CD8-positive, alpha-beta memory T cell (primary cell): ENCODE measurements at regions not wholly inside any gene's neighbourhood (a gene's known extent, or its start where the extent isn't known, plus 50 kb on each side); places are given as distances from the start of the nearest gene placed in this dataset.

Experiments
- CTCF ChIA-PET: fragments of 350-600 bp; sonication (Branson Sonifier 250); formaldehyde crosslinking; loops from one replicate; lab custom pipeline; 2021; ENCODE audit warnings: antibody characterized with exemption; lab: Charles Lee
- POLR2A ChIA-PET: fragments of 350-600 bp; sonication (Branson Sonifier 250); formaldehyde crosslinking; loops from one replicate; lab custom pipeline; 2021; ENCODE audit warnings: antibody characterized with exemption; lab: Charles Lee
- DNase-seq, 5 donors: peaks; one replicate each; pipeline versions ENCODE4 v3.0.0 to v3.0.0-alpha.2; 2020 to 2022; ENCODE audit warnings: mixed read lengths in 1 of 5
- H3K27ac ChIP-seq: one replicate; pipeline ENCODE4 v1.7.0; 2013; ENCODE audit warnings: low read depth, mild to moderate bottlenecking, low read length, moderate library complexity
- H3K27me3 ChIP-seq: 2 replicates; pipeline ENCODE4 v1.7.0; 2013; ENCODE audit warnings: low read length, mild to moderate bottlenecking; ENCODE audit not compliant: insufficient read depth, poor library complexity, severe bottlenecking
- H3K36me3 ChIP-seq: 2 replicates; pipeline ENCODE4 v1.7.0; 2013; ENCODE audit warnings: mild to moderate bottlenecking, low read length, moderate library complexity; ENCODE audit not compliant: insufficient read depth
- H3K4me1 ChIP-seq: 2 replicates; pipeline ENCODE4 v1.7.0; 2013; ENCODE audit warnings: mild to moderate bottlenecking, low read length, moderate library complexity; ENCODE audit not compliant: insufficient read depth
- H3K4me3 ChIP-seq: 2 replicates; pipeline ENCODE4 v1.7.0; 2013; ENCODE audit warnings: mild to moderate bottlenecking, low read length
- H3K9me3 ChIP-seq: 2 replicates; pipeline ENCODE4 v1.7.0; 2013; ENCODE audit warnings: mild to moderate bottlenecking, low read length
- H3K27ac Mint-ChIP-seq, 8 donors: one replicate each; pipeline ENCODE4 v1.8.0; 2020 to 2021; ENCODE audit warnings: mixed read lengths in 8 of 8, mild to moderate bottlenecking in 6 of 8, inconsistent platforms in 3 of 8, moderate library complexity in 3 of 8
- H3K27me3 Mint-ChIP-seq, 2 donors: one replicate each; pipeline ENCODE4 v1.8.0; 2020 to 2021; ENCODE audit warnings: mixed read lengths in 2 of 2, mild to moderate bottlenecking in 1 of 2, moderate library complexity in 1 of 2
- H3K36me3 Mint-ChIP-seq, 3 donors: one replicate each; pipeline ENCODE4 v1.8.0; 2020 to 2021; ENCODE audit warnings: mixed read lengths in 3 of 3, inconsistent platforms in 1 of 3, mild to moderate bottlenecking in 1 of 3
- H3K4me1 Mint-ChIP-seq, 3 donors: one replicate each; pipeline ENCODE4 v1.8.0; 2020 to 2021; ENCODE audit warnings: mixed read lengths in 3 of 3, inconsistent platforms in 1 of 3, mild to moderate bottlenecking in 1 of 3
- H3K4me3 Mint-ChIP-seq, 7 donors: one replicate each; pipeline ENCODE4 v1.8.0; 2020 to 2021; ENCODE audit warnings: mixed read lengths in 7 of 7, mild to moderate bottlenecking in 6 of 7, moderate library complexity in 4 of 7, inconsistent platforms in 2 of 7
- H3K9me3 Mint-ChIP-seq, 5 donors: one replicate each; pipeline ENCODE4 v1.8.0; 2020 to 2022; ENCODE audit warnings: mixed read lengths in 5 of 5, mild to moderate bottlenecking in 3 of 5, moderate library complexity in 2 of 5, inconsistent platforms in 1 of 5

- Mint-ChIP-seq H3K9me3 (peaks cover 0 to 5% (median 0%) of the 10 kb centered on the region in 5 donors), H3K36me3 (no peaks in the 10 kb centered on the region), H3K27ac (no peak overlapping the region), H3K27me3 (peaks cover 0 to 2% of the 10 kb centered on the region in 2 donors), H3K4me1 (peaks cover 0 to 13% (median 0%) of the 10 kb centered on the region in 3 donors), H3K4me3 (no peak overlapping the region)
- DNase-seq, result no peak
- Histone ChIP-seq H3K4me1 (no peaks in the 10 kb centered on the region), H3K36me3 (no peaks in the 10 kb centered on the region), H3K27me3 (no peaks in the 10 kb centered on the region), H3K4me3 (no peak overlapping the region), H3K27ac (no peak overlapping the region), H3K9me3 (no peaks in the 10 kb centered on the region)
- ChIA-PET POLR2A (no interaction called here), CTCF (no interaction called here)
Observed at GRCh38 chr5:136513430-136513829, 148.1 kb upstream of the TRPC7 start.

GRCh38 chr5:136511046-136511445 lies 145.7 kb upstream of the TRPC7 start:
- no peak overlapping the region for H3K4me3 Mint-ChIP-seq
- Histone ChIP-seq H3K27me3 (no peaks in the 10 kb centered on the region), H3K4me3 (no peak overlapping the region), H3K36me3 (no peaks in the 10 kb centered on the region), H3K9me3 (no peaks in the 10 kb centered on the region), H3K4me1 (no peaks in the 10 kb centered on the region), H3K27ac (no peak overlapping the region)
- POLR2A ChIA-PET, result no interaction called here
- CTCF ChIA-PET, result interaction anchor here (1.3 kb wide), 1 partner anchor 17 kb away, joined by 3 read pairs; no protein-coding TSS in a partner anchor
- peaks cover 0 to 2% (median 0%) of the 10 kb centered on the region in 5 donors for H3K9me3 Mint-ChIP-seq
- H3K4me1 Mint-ChIP-seq, result no peaks in the 10 kb centered on the region
- H3K27ac Mint-ChIP-seq, result no peak overlapping the region
- no peak for DNase-seq
- H3K36me3 Mint-ChIP-seq, result no peaks in the 10 kb centered on the region
- H3K27me3 Mint-ChIP-seq, result no peaks in the 10 kb centered on the region

GRCh38 chr5:136510481-136510880 lies 145.1 kb upstream of the TRPC7 start:
- H3K27me3 Mint-ChIP-seq, result no peaks in the 10 kb centered on the region
- H3K4me1 ChIP-seq, result no peaks in the 10 kb centered on the region
- peaks cover 0 to 2% (median 0%) of the 10 kb centered on the region in 5 donors for H3K9me3 Mint-ChIP-seq
- DNase-seq, result no peak
- no peak overlapping the region for H3K4me3 ChIP-seq
- CTCF ChIA-PET, result interaction anchor here (1.3 kb wide), 1 partner anchor 17 kb away, joined by 3 read pairs; no protein-coding TSS in a partner anchor
- H3K27ac Mint-ChIP-seq, result no peak overlapping the region
- POLR2A ChIA-PET, result no interaction called here
- no peaks in the 10 kb centered on the region for H3K36me3 ChIP-seq
- H3K27ac ChIP-seq, result no peak overlapping the region
- H3K9me3 ChIP-seq, result no peaks in the 10 kb centered on the region
- H3K4me1 Mint-ChIP-seq, result no peaks in the 10 kb centered on the region
- H3K4me3 Mint-ChIP-seq, result no peak overlapping the region
- no peaks in the 10 kb centered on the region for H3K36me3 Mint-ChIP-seq
- no peaks in the 10 kb centered on the region for H3K27me3 ChIP-seq

GRCh38 chr5:136506131-136506530 lies 140.8 kb upstream of the TRPC7 start:
- H3K9me3 Mint-ChIP-seq, result peaks cover 0 to 2% (median 0%) of the 10 kb centered on the region in 5 donors
- no peak overlapping the region for H3K4me3 ChIP-seq
- H3K9me3 ChIP-seq, result no peaks in the 10 kb centered on the region
- no peak overlapping the region for H3K4me3 Mint-ChIP-seq
- H3K4me1 Mint-ChIP-seq, result no peaks in the 10 kb centered on the region
- H3K4me1 ChIP-seq, result no peaks in the 10 kb centered on the region
- no peak for DNase-seq
- H3K36me3 Mint-ChIP-seq, result no peaks in the 10 kb centered on the region
- H3K36me3 ChIP-seq, result no peaks in the 10 kb centered on the region
- H3K27me3 Mint-ChIP-seq, result peaks cover 0 to 2% of the 10 kb centered on the region in 2 donors
- H3K27me3 ChIP-seq, result no peaks in the 10 kb centered on the region
- no peak overlapping the region for H3K27ac Mint-ChIP-seq
- CTCF ChIA-PET, result no interaction called here
- H3K27ac ChIP-seq, result no peak overlapping the region
- POLR2A ChIA-PET, result no interaction called here

- Histone ChIP-seq H3K27ac (no peak overlapping the region), H3K9me3 (no peaks in the 10 kb centered on the region), H3K36me3 (no peaks in the 10 kb centered on the region), H3K27me3 (no peaks in the 10 kb centered on the region), H3K4me3 (no peak overlapping the region), H3K4me1 (no peaks in the 10 kb centered on the region)
- no peak for DNase-seq
- H3K27ac Mint-ChIP-seq, result no peak overlapping the region
- H3K27me3 Mint-ChIP-seq, result peaks cover 0 to 3% of the 10 kb centered on the region in 2 donors
- H3K4me1 Mint-ChIP-seq, result no peaks in the 10 kb centered on the region
- peaks cover 9 to 26% (median 12%) of the 10 kb centered on the region in 5 donors for H3K9me3 Mint-ChIP-seq
- ChIA-PET POLR2A (no interaction called here), CTCF (no interaction called here)
- peaks cover 0 to 6% (median 2%) of the 10 kb centered on the region in 3 donors for H3K36me3 Mint-ChIP-seq
- no peak overlapping the region for H3K4me3 Mint-ChIP-seq
Observed at GRCh38 chr5:136501133-136501532, 135.8 kb upstream of the TRPC7 start.

GRCh38 chr5:136492587-136492986 lies 127.2 kb upstream of the TRPC7 start:
- Mint-ChIP-seq H3K27me3 (peaks cover 0 to 1% of the 10 kb centered on the region in 2 donors), H3K27ac (no peak overlapping the region), H3K4me1 (no peaks in the 10 kb centered on the region), H3K9me3 (peaks cover 0 to 5% (median 3%) of the 10 kb centered on the region in 5 donors), H3K4me3 (no peak overlapping the region), H3K36me3 (no peaks in the 10 kb centered on the region)
- no peak overlapping the region for H3K4me3 ChIP-seq
- H3K4me1 ChIP-seq, result no peaks in the 10 kb centered on the region
- DNase-seq, result no peak
- ChIA-PET CTCF (no interaction called here), POLR2A (no interaction called here)
- H3K27ac ChIP-seq, result no peak overlapping the region
- no peaks in the 10 kb centered on the region for H3K9me3 ChIP-seq
- no peaks in the 10 kb centered on the region for H3K27me3 ChIP-seq
- no peaks in the 10 kb centered on the region for H3K36me3 ChIP-seq

- DNase-seq, result no peak
- H3K27ac Mint-ChIP-seq, result no peak overlapping the region
- ChIA-PET CTCF (no interaction called here), POLR2A (no interaction called here)
- Histone ChIP-seq H3K9me3 (no peaks in the 10 kb centered on the region), H3K4me1 (no peaks in the 10 kb centered on the region), H3K36me3 (no peaks in the 10 kb centered on the region), H3K4me3 (no peak overlapping the region), H3K27ac (no peak overlapping the region), H3K27me3 (no peaks in the 10 kb centered on the region)
- H3K4me1 Mint-ChIP-seq, result no peaks in the 10 kb centered on the region
- H3K27me3 Mint-ChIP-seq, result peaks cover 0 to 1% of the 10 kb centered on the region in 2 donors
- no peak overlapping the region for H3K4me3 Mint-ChIP-seq
- H3K9me3 Mint-ChIP-seq, result peaks cover 0 to 5% (median 1%) of the 10 kb centered on the region in 5 donors
- no peaks in the 10 kb centered on the region for H3K36me3 Mint-ChIP-seq
Observed at GRCh38 chr5:136491806-136492205, 126.5 kb upstream of the TRPC7 start.

- Histone ChIP-seq H3K9me3 (no peaks in the 10 kb centered on the region), H3K4me1 (no peaks in the 10 kb centered on the region), H3K27ac (no peak overlapping the region), H3K4me3 (no peak overlapping the region), H3K36me3 (no peaks in the 10 kb centered on the region), H3K27me3 (no peaks in the 10 kb centered on the region)
- ChIA-PET POLR2A (no interaction called here), CTCF (no interaction called here)
- no peaks in the 10 kb centered on the region for H3K36me3 Mint-ChIP-seq
- no peaks in the 10 kb centered on the region for H3K27me3 Mint-ChIP-seq
- H3K27ac Mint-ChIP-seq, result no peak overlapping the region
- no peak overlapping the region for H3K4me3 Mint-ChIP-seq
- no peaks in the 10 kb centered on the region for H3K4me1 Mint-ChIP-seq
- no peaks in the 10 kb centered on the region for H3K9me3 Mint-ChIP-seq
- no peak for DNase-seq
Observed at GRCh38 chr5:136484808-136485325, 119.5 kb upstream of the TRPC7 start.
